SK-N-SH (cell line): ENCODE measurements at regions not wholly inside any gene's neighbourhood (a gene's known extent, or its start where the extent isn't known, plus 50 kb on each side); places are given as distances from the start of the nearest gene placed in this dataset.

Experiments
- CTCF ChIP-seq: fragments of 200-600 bp; sonication (generic); IDR thresholded peaks from 2 replicates; pipeline ENCODE4 v1.6.1; 2017; ENCODE audit warnings: antibody characterized with exemption, mild to moderate bottlenecking, moderate library complexity
- POLR2AphosphoS5 ChIP-seq: IDR thresholded peaks from 2 replicates; pipeline ENCODE4 v1.6.1; 2012; ENCODE audit warnings: low read depth, low read length
- RCOR1 ChIP-seq: fragments of 150-350 bp; IDR thresholded peaks from 2 replicates; pipeline ENCODE4 v1.6.1; 2017; ENCODE audit warnings: antibody characterized with exemption, low read length

- TF ChIP-seq CTCF (no peak), RCOR1 (no peak), POLR2AphosphoS5 (no peak)
Observed at GRCh38 chr2:15746703-15747550, 155.3 kb downstream of the DDX1 start.
